Activated naive CD4-positive, alpha-beta T cell treated with Interleukin-2 at 50 U/mL for 16 hours (primary cell): ENCODE measurements at regions not wholly inside any gene's neighbourhood (a gene's known extent, or its start where the extent isn't known, plus 50 kb on each side); places are given as distances from the start of the nearest gene placed in this dataset.
"Not testable (repeated sequence)": the region's sequence is repeated elsewhere in the genome, so short reads cannot be mapped to it uniquely, and the experiment has no call there.

Source experiments
- DNase-seq: peaks from one replicate; pipeline ENCODE4 v3.0.0-alpha.2; 2020

DNA sequence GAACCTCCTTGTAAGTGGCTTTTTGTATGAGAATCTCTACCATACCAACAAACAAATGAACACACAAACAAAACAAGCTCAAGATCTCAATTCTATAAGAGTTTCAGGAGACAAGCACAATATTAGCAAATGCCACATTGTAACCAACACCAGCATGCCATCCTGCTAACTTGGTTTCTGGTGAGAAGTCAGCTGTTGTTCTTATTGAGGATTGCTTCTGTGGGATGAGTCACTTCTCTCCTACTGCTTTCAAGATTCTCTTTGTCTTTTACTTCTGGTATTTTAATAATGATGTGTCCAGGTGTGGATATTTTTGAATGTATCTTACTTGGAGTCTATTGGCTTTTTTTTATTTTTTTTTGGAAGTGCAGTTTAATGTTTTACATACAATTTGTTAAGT is 131.7 kb downstream of the BCL2L11 start:
- no peak for DNase-seq

DNA sequence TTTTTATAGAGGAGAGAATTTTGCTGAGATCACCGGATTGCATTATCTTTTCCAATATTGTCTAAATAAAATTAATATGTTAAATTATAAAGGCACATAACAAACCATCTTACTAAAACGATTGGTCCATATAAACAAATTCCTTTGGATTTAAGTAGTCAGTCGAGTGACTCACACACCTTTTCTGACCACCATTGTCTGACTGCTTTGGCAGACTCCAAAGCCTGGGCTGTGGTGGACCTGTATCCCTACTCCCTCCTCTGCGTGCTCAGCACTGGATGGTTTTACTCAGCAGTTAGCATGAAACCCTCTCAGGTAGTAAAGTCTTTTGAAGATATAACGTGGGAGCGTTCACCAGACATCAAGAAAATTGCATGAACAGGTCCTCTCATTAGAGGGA is 134.2 kb downstream of the BCL2L11 start:
- DNase-seq: not testable (repeated sequence)

DNA sequence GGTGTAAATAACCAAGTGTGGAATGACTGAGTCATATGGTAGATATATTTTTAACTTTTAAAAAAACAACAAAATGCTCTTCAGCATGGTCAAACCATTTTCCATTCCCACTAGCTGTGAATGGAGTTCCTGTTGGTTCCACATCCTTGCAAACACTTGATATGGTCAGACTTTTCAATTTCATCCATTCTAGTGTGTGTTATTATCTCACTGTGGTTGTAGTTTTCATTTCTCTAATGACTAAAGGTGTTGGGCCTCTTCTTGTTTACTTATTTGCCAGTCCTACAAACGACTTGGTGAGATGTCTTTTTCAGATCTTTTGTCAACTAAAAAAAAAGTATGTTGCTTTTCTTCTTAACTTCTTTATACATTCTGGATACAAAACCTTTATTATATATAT is 135.9 kb downstream of the BCL2L11 start:
- not testable (repeated sequence) for DNase-seq

DNA sequence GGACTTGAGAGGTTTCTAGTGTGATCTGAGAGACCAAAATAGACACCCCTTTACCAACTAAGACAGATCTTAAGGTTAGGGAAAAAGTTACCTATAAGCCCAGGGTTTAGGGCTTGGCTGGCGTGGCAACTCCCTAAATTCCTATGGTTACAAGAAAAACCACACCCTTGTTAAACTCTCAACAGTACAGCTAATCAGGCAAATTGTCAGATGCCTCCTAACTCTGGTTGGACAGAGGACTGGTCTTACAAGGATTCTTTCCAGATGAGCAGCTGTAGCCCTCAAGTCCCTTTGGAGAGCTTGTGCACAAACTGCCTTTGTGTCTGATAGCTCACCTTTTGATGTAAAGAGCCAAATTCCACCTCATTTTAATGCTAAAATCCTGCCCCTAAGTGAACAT is 136.9 kb downstream of the BCL2L11 start:
- DNase-seq: not testable (repeated sequence)

DNA sequence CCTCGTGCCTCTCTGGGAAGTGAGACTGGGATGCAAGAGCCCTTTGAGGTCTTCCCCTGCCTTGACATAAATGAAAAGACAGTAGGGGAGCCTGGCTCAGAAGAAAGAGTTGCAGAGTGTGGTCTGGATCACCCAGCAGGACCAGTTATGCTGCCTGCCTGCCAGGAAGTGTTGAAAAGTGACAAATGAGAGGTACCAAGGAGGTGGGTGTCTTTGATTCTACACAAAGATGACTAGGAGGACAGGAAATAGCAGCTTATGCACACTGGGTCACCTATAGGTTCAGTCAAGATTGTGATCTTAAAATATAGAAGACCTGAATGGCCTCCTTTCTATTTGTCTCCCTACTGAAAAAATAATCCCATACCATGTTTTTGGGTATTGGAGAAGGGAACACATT is 137.6 kb downstream of the BCL2L11 start:
- DNase-seq: not testable (repeated sequence)

DNA sequence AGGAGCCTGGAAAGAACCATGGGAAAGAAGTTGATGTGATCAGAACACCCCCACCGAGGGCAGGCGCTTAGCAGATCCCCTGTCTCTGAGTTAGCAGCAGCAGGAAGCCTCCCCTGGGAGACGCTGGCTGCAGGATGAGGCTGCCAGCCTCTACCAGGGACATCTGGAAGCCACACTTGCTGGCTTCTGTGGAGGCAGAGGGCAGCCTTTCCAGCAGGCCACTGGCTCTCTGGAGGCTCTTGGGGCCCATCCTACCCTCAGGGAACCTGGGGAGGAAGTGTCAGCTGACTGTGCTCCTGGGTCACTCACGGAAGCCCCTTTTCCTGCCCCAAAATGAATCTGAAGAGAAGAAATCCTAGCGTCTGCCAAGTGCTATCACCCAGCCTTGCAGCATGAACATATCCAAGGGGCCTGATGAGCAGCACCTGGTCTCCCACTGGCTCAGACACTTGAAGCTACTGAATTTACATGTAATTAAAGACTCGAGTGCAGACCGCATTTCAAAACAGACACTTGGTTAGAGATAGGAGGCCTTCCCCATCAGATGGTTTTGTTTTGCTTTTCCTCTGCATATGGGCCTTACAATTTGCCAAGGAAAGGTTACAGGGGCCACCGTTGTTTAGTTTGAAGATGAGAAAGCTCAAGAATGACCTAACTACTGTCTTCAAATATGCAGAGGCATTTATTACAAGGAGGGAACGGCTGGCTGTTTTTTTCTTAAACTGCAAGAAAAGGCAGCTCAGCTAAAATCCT is 142.1 kb downstream of the BCL2L11 start:
- not testable (repeated sequence) for DNase-seq

DNA sequence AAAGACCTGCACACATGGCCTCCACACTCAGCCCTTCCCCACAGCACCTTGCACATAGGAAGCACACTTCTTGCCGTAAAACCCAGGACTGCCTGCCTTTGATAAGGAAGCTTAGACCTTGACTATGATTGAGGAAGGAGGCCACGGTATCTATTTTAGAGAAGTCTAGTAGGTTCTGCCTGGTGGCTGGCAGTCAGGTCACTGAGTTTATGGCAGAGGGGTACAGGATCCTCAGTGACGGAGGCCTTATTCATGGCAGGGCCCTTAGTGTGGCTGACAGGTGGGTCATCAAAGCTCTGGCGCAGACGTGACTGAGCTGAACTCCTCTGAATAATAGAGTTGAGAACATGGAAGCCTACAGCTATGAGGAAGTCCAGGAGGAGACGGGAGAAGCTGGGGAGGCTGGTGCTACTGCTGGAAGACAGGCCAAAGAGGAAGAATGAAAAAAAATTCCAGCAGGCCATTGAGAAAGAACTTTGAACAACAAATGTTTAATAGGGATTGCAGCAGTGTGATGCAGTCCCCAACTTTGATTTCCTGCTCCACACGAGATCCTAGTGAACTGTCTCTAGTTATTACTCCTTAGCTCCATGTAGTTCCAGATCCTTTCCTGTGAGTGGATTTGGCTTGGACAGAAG is 142.8 kb downstream of the BCL2L11 start:
- not testable (repeated sequence) for DNase-seq

DNA sequence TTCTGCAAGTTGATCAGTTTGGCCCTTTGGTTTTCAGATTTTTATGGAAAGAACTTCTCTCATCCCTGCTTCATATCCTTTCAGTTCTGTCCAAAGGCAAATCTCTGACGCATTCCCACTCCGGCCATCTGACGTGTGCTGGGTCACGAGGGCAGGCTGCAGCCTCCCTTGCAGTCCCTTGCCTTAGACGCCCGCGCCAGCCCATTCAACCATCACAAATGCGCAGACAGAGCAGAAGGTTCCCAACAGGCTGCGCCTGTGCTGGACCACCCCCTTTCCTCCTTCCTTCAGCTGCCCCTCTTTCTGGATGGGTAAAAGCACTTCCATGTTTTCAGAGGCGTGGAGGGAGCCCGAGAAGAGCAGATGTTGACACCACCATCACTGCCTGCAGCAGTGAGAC is 144.2 kb downstream of the BCL2L11 start:
- not testable (repeated sequence) for DNase-seq

DNA sequence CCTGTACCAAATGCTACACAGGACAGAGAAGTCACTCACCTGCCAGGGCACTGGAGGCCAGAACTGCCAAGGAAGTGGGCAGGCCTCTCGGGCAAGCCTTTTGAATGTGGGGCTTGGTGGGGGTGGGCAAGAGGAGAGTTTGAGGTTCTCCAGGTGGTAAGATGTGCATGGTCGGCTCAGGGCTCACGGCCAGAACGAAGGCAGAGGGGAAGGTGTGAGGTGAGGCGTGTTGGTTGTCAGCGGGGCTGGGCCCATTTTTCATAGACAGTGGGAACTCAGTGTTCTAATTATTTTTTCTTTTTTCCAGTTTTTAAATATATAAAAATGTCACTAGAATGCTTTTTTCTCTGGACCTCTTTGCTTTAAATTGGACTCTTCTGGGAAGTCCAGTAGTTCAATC is 145.8 kb downstream of the BCL2L11 start:
- DNase-seq: not testable (repeated sequence)

DNA sequence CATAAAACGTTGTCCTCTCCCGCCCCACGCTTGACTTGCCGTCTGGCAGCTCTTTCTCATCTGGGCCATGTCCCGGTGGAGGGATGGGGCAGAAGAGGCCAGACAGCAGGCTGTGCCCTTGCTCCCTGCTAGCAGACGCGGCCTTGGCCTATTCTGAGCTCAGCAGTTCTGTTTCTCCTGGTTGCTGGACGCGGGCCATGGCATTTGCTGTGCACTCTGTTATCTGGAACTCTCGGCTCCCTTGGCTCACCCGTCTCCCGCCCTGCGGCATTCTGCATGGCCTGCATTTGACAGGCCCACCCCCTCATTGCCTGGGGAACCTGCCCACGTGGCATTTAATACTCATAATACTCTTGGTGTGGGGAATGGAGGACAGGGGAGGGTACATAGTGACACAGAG is 146.3 kb downstream of the BCL2L11 start:
- DNase-seq: not testable (repeated sequence)

DNA sequence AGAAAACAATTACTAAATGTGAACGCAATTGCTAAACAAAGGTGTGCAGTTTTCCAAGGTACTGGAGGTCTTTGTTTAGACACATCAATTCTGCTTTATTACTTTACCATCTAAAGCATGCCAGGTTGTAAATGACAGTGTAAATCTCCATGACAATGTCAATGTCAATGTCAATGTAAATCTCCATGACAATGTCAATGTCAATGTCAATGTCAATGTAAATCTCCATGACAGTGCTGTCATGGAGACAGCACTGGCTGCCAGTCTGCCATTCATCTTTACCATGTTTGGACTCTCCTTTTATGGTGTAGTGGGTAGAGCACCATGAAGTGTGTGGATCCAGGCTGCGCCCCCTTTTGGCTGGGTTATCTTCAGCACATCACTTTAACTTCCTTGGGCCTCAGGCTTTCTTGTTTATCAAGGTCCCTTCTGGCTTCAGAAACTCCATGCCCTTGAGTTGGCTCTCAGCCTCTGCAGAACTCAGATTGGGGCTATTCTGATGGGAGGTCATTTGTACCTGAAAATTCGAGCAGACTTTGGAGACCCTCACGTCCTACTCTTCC is 149.1 kb downstream of the BCL2L11 start:
- DNase-seq: not testable (repeated sequence)

DNA sequence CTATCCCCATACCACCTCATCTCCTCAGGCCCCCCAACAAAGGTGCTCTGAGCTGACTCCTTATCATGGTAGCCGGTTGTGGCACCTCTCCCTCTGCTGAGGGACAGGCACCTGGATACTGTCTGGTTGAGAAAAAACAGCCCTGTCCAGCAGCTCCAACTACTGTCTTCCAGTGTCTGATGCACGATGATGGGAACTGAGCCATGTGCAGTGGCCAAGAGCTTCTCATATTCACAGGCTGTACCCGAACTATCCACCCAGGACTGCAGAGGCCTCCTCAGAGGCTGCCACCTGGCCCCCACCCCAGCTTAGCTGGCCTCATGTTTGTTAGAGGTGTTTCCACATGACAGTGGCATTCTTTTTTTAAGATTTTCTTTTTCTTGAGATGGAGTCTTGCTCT is 149.9 kb downstream of the BCL2L11 start:
- not testable (repeated sequence) for DNase-seq

DNA sequence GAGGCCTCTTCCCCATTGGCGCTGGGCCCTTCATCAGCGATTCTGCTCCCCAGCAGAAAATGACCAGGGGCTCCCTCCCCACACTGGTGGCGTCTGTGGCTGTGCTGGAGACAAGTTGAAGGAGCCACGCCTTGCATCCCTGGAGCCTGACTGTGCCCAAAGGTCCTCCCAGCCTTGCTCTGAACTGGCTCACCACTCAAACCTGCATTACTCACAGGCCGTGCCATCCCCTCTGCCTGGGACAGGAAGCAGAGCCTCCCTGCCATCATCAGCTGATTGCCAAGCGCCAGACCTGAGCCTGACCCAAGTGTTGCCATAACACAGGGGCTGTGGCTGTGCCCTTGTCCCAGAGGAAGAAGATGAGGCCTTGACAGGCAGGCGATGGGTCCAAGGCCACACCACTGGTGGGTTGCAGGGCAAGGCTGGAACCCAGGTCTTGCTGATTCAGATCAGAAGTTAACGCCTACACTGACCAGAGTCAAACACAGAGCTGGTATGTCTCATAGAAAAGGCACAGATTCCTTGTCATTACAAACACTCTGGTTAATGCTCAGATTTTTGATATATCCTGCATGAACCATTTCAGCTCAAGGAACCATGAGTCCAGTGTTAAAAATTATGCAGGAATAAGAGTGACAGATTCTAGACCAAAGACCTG is 151.1 kb downstream of the BCL2L11 start:
- DNase-seq: not testable (repeated sequence)

DNA sequence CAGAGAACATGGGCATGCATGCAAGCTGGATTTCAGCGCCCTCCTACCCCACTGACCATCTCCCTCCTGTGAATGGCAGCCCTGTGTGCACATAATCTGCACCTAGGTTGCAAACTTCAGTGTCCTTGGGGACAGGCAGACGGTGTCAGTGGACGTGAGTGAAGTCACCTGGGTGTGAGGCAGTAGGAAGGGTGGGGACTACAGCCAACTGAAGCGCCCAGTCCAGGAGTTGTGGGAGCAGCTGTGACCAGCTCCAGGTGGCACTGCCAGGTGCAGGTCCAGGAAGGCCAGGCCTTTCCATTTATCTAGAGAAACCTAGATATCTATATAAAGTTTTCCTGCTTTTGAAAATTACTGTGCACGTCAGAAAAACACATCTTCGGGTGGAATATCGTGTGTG is 152.3 kb downstream of the BCL2L11 start:
- not testable (repeated sequence) for DNase-seq

DNA sequence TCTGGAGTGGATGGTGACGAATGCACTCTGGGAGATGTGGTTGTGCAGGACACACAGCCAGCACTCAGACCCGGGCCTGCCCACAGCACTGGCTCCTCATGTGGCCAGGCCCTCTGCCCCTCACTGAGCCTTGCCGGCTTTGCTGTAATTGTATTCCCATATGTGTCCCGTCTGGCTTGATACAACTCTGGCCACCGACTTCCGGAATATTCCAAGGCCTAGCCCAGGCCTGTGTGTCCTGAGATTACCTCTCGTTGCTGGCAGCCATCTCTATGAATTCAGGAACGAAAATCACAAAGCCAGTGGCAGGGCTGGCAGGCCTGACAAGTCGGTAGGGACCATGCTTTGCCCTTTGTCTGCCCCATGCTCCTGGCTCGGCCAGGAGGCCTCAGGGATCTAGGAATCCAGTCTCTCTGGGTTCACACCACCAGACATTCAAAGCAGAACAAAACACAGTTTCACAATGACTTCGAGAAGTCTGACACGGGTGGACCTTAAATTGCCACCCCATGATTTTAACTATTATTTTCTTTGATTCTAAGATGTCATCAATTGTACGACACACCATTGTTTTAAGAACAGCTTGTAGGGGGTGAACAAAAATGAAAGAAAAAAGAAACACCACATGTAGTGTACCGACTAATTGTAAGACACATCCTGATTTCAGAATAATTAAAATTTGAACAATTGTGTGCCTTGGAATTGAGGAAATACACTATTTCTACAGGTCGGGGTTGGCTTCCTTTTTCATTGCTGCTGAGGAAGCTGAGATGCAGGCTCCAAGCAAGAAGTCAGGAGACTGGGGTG is 154.5 kb downstream of the BCL2L11 start:
- not testable (repeated sequence) for DNase-seq

DNA sequence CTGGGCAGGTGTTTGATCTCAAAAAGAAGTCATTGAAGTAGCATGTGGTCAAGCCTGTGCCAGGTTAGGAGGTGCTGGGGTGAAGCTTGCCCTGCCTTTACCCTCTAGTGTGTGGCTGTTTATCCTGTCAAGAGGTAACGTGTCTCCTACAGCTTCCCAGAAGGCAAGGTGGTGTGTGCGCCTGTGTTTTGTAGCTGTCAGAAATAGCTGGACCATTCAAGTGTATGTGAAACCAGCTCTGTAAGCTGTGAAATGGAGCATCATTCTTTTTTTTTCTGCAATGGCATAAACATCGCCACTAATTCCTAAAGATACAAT is 155.1 kb downstream of the BCL2L11 start:
- not testable (repeated sequence) for DNase-seq

DNA sequence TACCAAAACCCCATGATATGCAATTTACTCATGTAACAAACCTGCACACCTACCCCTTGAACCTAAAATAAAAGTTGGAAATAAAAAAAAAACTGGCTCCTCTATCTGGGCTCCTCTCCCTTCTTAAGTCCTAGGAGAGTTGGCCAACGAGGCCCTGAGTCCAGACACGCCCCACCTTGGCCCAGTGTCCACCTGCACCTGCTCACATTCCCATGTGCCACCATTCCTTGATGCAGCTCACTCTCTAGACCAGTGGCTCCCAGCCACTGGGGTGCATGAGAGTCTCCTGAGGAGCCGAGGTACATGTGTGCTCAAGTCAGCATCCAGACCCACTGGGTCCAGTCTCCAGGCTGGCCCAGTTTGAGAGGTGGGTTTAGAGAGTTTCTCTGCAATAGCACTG is 157.4 kb downstream of the BCL2L11 start:
- DNase-seq: not testable (repeated sequence)

DNA sequence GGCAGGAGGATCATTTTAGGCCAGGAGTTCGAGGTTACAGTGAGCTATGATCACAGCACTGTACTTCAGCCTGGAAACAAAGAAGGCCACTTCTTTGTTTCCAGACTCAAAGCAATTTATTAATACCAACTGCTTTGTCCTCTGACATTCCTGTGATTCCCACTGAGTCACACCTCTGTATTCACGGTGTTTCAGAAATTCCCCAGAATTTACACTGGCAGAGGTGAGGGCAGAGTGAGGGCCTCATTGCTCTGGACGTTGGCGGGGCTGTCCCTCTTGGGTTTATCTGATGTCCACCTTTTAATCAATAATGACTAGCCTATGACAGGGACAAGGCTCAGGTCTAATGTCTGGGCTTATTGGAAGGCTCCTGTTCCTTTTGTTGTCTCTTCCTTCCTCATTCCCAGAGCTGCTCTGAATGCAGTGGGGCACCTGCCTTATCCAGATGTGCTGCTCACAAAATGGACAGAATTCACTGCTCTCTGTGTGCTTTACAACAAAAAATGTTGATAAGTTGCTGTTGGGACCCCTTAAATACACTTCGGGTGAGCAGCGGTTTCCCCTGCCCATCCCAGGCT is 160.1 kb downstream of the BCL2L11 start:
- DNase-seq: not testable (repeated sequence)

DNA sequence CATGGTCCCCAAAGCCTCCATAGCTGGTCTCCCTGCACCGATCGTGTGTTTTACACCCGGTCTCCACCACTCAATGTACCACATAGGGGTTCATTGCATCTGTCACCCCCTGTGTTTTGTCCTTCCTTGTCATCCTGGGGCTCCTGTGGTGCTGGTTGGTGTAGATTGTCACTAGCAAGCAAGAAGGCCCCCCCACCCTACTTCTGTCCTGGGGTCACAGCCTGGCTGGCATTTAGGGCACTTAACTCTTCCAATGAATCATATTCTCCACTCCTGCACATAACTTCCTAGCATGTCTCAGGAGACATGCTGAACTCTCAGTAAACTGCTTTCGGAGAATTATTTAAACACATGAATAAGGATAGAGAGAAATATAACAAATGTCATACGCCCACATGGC is 161.4 kb downstream of the BCL2L11 start:
- DNase-seq: not testable (repeated sequence)

DNA sequence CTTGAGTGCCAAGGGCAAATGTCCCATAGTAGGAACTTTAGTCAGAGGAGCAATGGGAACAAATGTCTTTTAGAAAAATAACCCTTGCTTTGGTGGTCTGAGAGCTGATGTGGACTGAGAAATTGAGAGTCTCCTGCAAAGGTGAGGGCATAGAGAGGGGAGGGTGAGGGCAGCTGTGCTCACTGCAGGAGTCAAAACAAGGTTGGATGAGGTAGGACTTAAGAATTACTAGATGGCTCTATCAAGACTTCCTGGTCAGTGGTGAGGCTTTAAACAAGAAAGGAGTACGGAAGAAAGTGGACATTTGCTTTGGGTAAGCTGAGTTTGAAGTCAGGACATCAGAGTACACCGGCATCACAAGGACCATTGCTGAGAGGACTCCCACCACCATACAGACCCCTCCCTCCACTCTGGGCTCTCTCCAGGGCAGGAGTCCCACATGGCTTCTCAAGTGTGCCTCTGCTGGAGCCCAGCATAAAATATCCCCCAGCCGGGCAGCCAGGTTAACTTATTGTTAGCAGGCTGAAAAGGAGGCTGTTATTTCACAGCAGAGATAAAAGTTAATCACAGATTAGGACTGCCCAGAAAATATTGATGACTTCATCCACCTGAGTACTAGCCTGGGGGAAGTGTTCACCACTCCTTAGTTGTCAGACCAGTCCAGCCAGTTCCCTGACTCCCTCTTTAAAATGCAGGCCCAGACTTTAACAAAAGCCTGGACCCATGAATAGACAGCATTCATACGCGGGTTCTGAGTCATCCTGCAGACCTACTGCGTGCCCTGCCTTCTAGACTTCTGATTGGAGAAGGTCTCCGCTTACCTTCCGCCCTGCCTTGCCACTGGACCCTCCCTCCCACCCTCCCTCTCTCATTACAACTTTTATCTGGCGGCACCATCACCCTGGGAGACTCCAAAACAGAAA is 167.2 kb downstream of the BCL2L11 start:
- not testable (repeated sequence) for DNase-seq

DNA sequence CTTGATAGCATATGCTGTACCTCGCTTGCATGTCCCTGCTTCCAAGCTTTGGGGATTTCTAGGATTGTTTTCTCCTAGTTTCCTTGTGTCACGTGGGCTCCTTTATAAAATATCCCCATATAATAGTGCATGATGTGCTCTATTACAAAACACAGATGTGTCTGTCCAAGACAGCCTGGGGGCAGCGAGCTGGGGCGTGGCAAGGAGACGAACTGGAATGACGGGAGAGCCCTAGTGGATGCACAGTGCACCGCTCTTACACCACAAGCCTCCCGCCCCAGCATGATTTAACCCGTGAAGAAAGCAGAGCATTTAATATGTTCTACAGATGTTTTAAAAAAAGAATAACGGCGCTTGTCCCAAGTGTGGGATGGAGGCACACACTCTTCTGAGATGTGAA is 169.7 kb downstream of the BCL2L11 start:
- not testable (repeated sequence) for DNase-seq
